ENCODE measurements at regions not wholly inside any gene's neighbourhood (a gene's known extent, or its start where the extent isn't known, plus 50 kb on each side); places are given as distances from the start of the nearest gene placed in this dataset.
A peak's percentile ranks its signal among the peaks of the same experiment; 100 is the strongest.
"Not testable (repeated sequence)": the region's sequence is repeated elsewhere in the genome, so short reads cannot be mapped to it uniquely, and the experiment has no call there.

DNA sequence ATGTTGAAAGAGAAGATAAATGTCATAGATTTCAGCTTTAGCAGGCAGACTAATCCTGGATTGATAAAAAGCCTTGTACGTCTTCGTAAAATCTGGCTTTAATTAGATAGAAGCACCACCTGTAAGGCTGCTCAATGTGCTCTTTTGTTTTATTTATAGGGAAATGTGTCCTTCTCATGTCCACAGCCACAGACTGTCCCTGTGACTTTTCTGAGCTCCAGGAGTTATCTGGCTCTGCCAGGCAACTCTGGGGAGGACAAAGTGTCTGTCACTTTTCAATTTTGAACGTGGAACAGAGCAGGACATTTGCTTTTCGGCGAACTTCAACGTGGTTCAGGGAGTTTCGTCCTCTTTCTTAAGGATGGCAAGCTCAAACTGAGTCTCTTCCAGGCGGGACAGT, 203.0 kb upstream of the SPATA31A3 start:
- H3K9me3 Mint-ChIP-seq; CTCF ChIA-PET (ENCODE audit: partially characterized antibody); intact Hi-C loops (cut with micrococcal nuclease); H3K9me3 ChIP-seq (ENCODE audit: control insufficient read depth in 1 of 2, low read length in 2 of 2); H3K27ac ChIP-seq (ENCODE audit: low read depth, low read length); H3K36me3 ChIP-seq (ENCODE audit: insufficient read depth, low read length); H3K27me3 Mint-ChIP-seq; H3K27me3 ChIP-seq (ENCODE audit: insufficient read depth, low read length); H3K36me3 Mint-ChIP-seq; H3K4me3 ChIP-seq (ENCODE audit: low read length in 2 of 2); DNase-seq; H3K27ac Mint-ChIP-seq; H3K4me3 Mint-ChIP-seq; POLR2A ChIA-PET (ENCODE audit: partially characterized antibody); H3K4me1 Mint-ChIP-seq; H3K4me1 ChIP-seq (ENCODE audit: insufficient read depth, low read length): not testable (repeated sequence)

DNA sequence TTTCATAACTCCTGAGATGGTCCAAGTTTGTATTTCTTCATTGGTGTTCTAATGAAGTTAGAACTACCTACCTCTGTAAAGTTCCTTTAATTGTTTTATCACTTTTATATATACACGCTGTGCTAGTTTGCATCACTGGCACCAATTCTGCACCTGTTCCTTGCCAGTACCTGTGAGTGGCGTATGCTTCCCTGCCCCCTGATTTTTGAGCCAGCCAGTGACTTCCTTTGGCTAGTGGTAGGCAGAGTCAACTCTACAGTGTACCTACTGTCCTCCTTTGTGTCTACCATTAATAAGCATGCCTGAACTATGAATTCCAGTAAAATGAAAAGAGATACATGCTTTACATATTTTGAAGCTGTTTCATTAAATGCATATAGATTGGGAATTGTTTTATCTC, 186.8 kb upstream of the SPATA31A3 start:
- DNase-seq; H3K4me1 Mint-ChIP-seq; H3K9me3 Mint-ChIP-seq; H3K27me3 Mint-ChIP-seq; H3K4me1 ChIP-seq (ENCODE audit: insufficient read depth, low read length); H3K9me3 ChIP-seq (ENCODE audit: control insufficient read depth in 1 of 2, low read length in 2 of 2); CTCF ChIA-PET (ENCODE audit: partially characterized antibody); H3K36me3 Mint-ChIP-seq; H3K4me3 ChIP-seq (ENCODE audit: low read length in 2 of 2); H3K27ac ChIP-seq (ENCODE audit: low read depth, low read length); H3K27ac Mint-ChIP-seq; POLR2A ChIA-PET (ENCODE audit: partially characterized antibody); H3K4me3 Mint-ChIP-seq; intact Hi-C loops (cut with micrococcal nuclease); H3K36me3 ChIP-seq (ENCODE audit: insufficient read depth, low read length); H3K27me3 ChIP-seq (ENCODE audit: insufficient read depth, low read length): not testable (repeated sequence)

- H3K4me1 ChIP-seq (ENCODE audit: insufficient read depth, low read length); H3K9me3 Mint-ChIP-seq; H3K9me3 ChIP-seq (ENCODE audit: control insufficient read depth in 1 of 2, low read length in 2 of 2); H3K36me3 ChIP-seq (ENCODE audit: insufficient read depth, low read length); H3K4me3 ChIP-seq (ENCODE audit: low read length in 2 of 2); H3K27ac Mint-ChIP-seq; H3K36me3 Mint-ChIP-seq; CTCF ChIA-PET (ENCODE audit: partially characterized antibody); H3K4me1 Mint-ChIP-seq; H3K27me3 ChIP-seq (ENCODE audit: insufficient read depth, low read length); POLR2A ChIA-PET (ENCODE audit: partially characterized antibody); H3K4me3 Mint-ChIP-seq; intact Hi-C loops (cut with micrococcal nuclease); H3K27me3 Mint-ChIP-seq; H3K27ac ChIP-seq (ENCODE audit: low read depth, low read length): not testable (repeated sequence)
- DNase-seq, result peak in 1 of 5 donors; percentile 4
Measured at GRCh38 chr9:67175167-67175566, 182.8 kb upstream of the SPATA31A3 start.

DNA sequence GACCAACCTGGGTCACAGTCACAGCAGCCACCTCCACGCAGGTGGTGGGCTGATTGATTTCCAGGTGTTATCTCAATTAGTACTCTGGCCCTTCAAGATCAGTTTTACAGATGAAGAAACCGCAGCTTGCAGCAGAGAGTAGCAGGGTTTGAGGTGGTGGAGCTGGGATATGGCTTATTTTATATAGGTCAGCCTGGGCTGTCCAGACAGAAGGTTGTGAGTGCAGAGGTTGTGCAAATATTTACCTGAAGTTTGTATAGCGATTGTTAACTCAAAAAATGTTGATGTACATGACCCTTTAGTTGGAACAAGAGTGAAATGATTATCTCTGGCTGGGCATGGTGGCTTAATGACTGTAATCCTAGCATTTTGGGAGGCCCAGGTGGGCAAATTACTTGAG, 179.4 kb upstream of the SPATA31A3 start:
- H3K27me3 ChIP-seq (ENCODE audit: insufficient read depth, low read length); H3K36me3 ChIP-seq (ENCODE audit: insufficient read depth, low read length); H3K4me1 Mint-ChIP-seq; H3K4me3 Mint-ChIP-seq; H3K27ac ChIP-seq (ENCODE audit: low read depth, low read length); H3K27me3 Mint-ChIP-seq; intact Hi-C loops (cut with micrococcal nuclease); H3K27ac Mint-ChIP-seq; CTCF ChIA-PET (ENCODE audit: partially characterized antibody); H3K4me1 ChIP-seq (ENCODE audit: insufficient read depth, low read length); H3K36me3 Mint-ChIP-seq; H3K4me3 ChIP-seq (ENCODE audit: low read length in 2 of 2); H3K9me3 Mint-ChIP-seq; H3K9me3 ChIP-seq (ENCODE audit: control insufficient read depth in 1 of 2, low read length in 2 of 2); DNase-seq; POLR2A ChIA-PET (ENCODE audit: partially characterized antibody): not testable (repeated sequence)

DNA sequence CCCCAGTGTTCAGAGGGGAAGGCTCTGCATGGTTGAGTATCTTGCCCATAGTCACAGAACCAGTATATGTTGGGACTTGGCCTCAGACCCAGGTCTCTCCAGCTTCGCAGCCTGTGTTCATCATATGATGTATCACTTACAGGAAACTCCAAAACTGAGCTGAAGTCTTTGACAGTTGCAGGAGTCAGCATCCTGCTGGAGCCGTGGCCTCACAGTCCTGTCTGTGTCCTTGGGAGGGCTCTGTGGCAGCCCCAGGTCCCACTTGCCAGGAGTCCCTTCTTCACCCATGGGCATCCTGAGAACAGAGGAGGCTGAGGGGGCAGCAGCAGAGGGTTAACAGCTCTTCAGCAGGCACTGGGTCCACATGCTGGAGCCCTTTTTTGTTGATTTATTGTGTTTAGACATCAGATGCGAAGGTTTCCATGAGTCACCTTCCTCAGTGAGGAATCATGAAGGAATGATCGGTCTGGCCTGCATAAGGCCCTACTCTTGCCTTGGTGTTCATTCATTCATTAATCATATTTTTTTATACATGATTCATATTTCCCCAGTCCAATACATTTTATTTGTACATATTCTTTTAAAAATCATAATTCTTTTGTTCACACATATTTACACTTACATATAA, 176.3 kb upstream of the SPATA31A3 start:
- H3K27me3 ChIP-seq (ENCODE audit: insufficient read depth, low read length); H3K36me3 Mint-ChIP-seq; H3K9me3 ChIP-seq (ENCODE audit: control insufficient read depth in 1 of 2, low read length in 2 of 2); H3K4me1 ChIP-seq (ENCODE audit: insufficient read depth, low read length); intact Hi-C loops (cut with micrococcal nuclease); H3K36me3 ChIP-seq (ENCODE audit: insufficient read depth, low read length); DNase-seq; H3K4me1 Mint-ChIP-seq; H3K4me3 Mint-ChIP-seq; H3K4me3 ChIP-seq (ENCODE audit: low read length in 2 of 2); H3K9me3 Mint-ChIP-seq; CTCF ChIA-PET (ENCODE audit: partially characterized antibody); H3K27ac Mint-ChIP-seq; POLR2A ChIA-PET (ENCODE audit: partially characterized antibody); H3K27ac ChIP-seq (ENCODE audit: low read depth, low read length); H3K27me3 Mint-ChIP-seq: not testable (repeated sequence)

GRCh38 chr9:67166335-67166734, 174.0 kb upstream of the SPATA31A3 start:
- H3K27ac ChIP-seq (ENCODE audit: low read depth, low read length); H3K4me3 Mint-ChIP-seq; H3K36me3 ChIP-seq (ENCODE audit: insufficient read depth, low read length); H3K9me3 ChIP-seq (ENCODE audit: control insufficient read depth in 1 of 2, low read length in 2 of 2); H3K27me3 Mint-ChIP-seq; POLR2A ChIA-PET (ENCODE audit: partially characterized antibody); H3K4me1 ChIP-seq (ENCODE audit: insufficient read depth, low read length); H3K27ac Mint-ChIP-seq; H3K9me3 Mint-ChIP-seq; CTCF ChIA-PET (ENCODE audit: partially characterized antibody); H3K36me3 Mint-ChIP-seq; H3K4me3 ChIP-seq (ENCODE audit: low read length in 2 of 2); DNase-seq; H3K4me1 Mint-ChIP-seq; H3K27me3 ChIP-seq (ENCODE audit: insufficient read depth, low read length); intact Hi-C loops (cut with micrococcal nuclease): not testable (repeated sequence)

GRCh38 chr9:67162827-67163226, 170.5 kb upstream of the SPATA31A3 start:
- H3K9me3 ChIP-seq (ENCODE audit: control insufficient read depth in 1 of 2, low read length in 2 of 2); H3K4me1 ChIP-seq (ENCODE audit: insufficient read depth, low read length); H3K4me1 Mint-ChIP-seq; intact Hi-C loops (cut with micrococcal nuclease); DNase-seq; H3K9me3 Mint-ChIP-seq; H3K27me3 ChIP-seq (ENCODE audit: insufficient read depth, low read length); POLR2A ChIA-PET (ENCODE audit: partially characterized antibody); H3K27ac ChIP-seq (ENCODE audit: low read depth, low read length); H3K27me3 Mint-ChIP-seq; H3K4me3 Mint-ChIP-seq; H3K36me3 ChIP-seq (ENCODE audit: insufficient read depth, low read length); H3K36me3 Mint-ChIP-seq; H3K4me3 ChIP-seq (ENCODE audit: low read length in 2 of 2); H3K27ac Mint-ChIP-seq; CTCF ChIA-PET (ENCODE audit: partially characterized antibody): not testable (repeated sequence)

GRCh38 chr9:67155218-67155617, 162.9 kb upstream of the SPATA31A3 start:
- H3K36me3 ChIP-seq (ENCODE audit: insufficient read depth, low read length); DNase-seq; H3K27me3 ChIP-seq (ENCODE audit: insufficient read depth, low read length); H3K4me1 Mint-ChIP-seq; CTCF ChIA-PET (ENCODE audit: partially characterized antibody); H3K27ac Mint-ChIP-seq; intact Hi-C loops (cut with micrococcal nuclease); POLR2A ChIA-PET (ENCODE audit: partially characterized antibody); H3K4me1 ChIP-seq (ENCODE audit: insufficient read depth, low read length); H3K4me3 Mint-ChIP-seq; H3K9me3 Mint-ChIP-seq; H3K9me3 ChIP-seq (ENCODE audit: control insufficient read depth in 1 of 2, low read length in 2 of 2); H3K4me3 ChIP-seq (ENCODE audit: low read length in 2 of 2); H3K27ac ChIP-seq (ENCODE audit: low read depth, low read length); H3K36me3 Mint-ChIP-seq; H3K27me3 Mint-ChIP-seq: not testable (repeated sequence)

Data from CD4-positive, alpha-beta memory T cell (primary cell).